ENCODE measurements at regions not wholly inside any gene's neighbourhood (a gene's known extent, or its start where the extent isn't known, plus 50 kb on each side); places are given as distances from the start of the nearest gene placed in this dataset.

GRCh38 chr1:55955016-55955621 lies 624.2 kb downstream of the PLPP3 start:
- DNase-seq: no peak

GRCh38 chr1:55951291-55951690 lies 628.1 kb downstream of the PLPP3 start:
- no peak for DNase-seq

- DNase-seq: no peak
These were observed 631.9 kb downstream of the PLPP3 start for GRCh38 chr1:55947446-55947845.

- DNase-seq: no peak
These were observed 635.5 kb downstream of the PLPP3 start for GRCh38 chr1:55943721-55944435.

GRCh38 chr1:55943012-55943411 lies 636.4 kb downstream of the PLPP3 start:
- DNase-seq: no peak

- DNase-seq: no peak
These were observed 639.5 kb downstream of the PLPP3 start for GRCh38 chr1:55939866-55940265.

GRCh38 chr1:55938861-55939260 lies 640.5 kb downstream of the PLPP3 start:
- DNase-seq: no peak

GRCh38 chr1:55938376-55938850 lies 641.0 kb downstream of the PLPP3 start:
- DNase-seq: no peak

- no peak for DNase-seq
These were observed 641.5 kb downstream of the PLPP3 start for GRCh38 chr1:55937840-55938375.

- DNase-seq: no peak
These were observed 644.1 kb downstream of the PLPP3 start for GRCh38 chr1:55935236-55935635.

GRCh38 chr1:55932402-55932801 lies 647.0 kb downstream of the PLPP3 start:
- DNase-seq: no peak

- no peak for DNase-seq
These were observed 648.1 kb downstream of the PLPP3 start for GRCh38 chr1:55931081-55931940.

GRCh38 chr1:55929652-55930051 lies 649.7 kb downstream of the PLPP3 start:
- no peak for DNase-seq

- no peak for DNase-seq
These were observed 650.8 kb downstream of the PLPP3 start for GRCh38 chr1:55928576-55928975.

- no peak for DNase-seq
These were observed 651.6 kb downstream of the PLPP3 start for GRCh38 chr1:55927702-55928290.

- DNase-seq: no peak
These were observed 652.4 kb downstream of the PLPP3 start for GRCh38 chr1:55926906-55927471.

GRCh38 chr1:55916907-55917306 lies 662.5 kb downstream of the PLPP3 start:
- no peak for DNase-seq

- DNase-seq: no peak
These were observed 662.9 kb downstream of the PLPP3 start for GRCh38 chr1:55916481-55916880.

GRCh38 chr1:55913565-55913964 lies 665.8 kb downstream of the PLPP3 start:
- DNase-seq: no peak

GRCh38 chr1:55912438-55912837 lies 666.9 kb downstream of the PLPP3 start:
- DNase-seq: no peak

- no peak for DNase-seq
These were observed 674.8 kb downstream of the PLPP3 start for GRCh38 chr1:55904541-55904940.

GRCh38 chr1:55898181-55898580 lies 681.2 kb downstream of the PLPP3 start:
- no peak for DNase-seq

- no peak for DNase-seq
These were observed 681.0 kb upstream of the USP24 start for GRCh38 chr1:55896210-55896609.

Measured in NCI-H510A (cell line).